ENCODE measurements at regions not wholly inside any gene's neighbourhood (a gene's known extent, or its start where the extent isn't known, plus 50 kb on each side); places are given as distances from the start of the nearest gene placed in this dataset.

DNA sequence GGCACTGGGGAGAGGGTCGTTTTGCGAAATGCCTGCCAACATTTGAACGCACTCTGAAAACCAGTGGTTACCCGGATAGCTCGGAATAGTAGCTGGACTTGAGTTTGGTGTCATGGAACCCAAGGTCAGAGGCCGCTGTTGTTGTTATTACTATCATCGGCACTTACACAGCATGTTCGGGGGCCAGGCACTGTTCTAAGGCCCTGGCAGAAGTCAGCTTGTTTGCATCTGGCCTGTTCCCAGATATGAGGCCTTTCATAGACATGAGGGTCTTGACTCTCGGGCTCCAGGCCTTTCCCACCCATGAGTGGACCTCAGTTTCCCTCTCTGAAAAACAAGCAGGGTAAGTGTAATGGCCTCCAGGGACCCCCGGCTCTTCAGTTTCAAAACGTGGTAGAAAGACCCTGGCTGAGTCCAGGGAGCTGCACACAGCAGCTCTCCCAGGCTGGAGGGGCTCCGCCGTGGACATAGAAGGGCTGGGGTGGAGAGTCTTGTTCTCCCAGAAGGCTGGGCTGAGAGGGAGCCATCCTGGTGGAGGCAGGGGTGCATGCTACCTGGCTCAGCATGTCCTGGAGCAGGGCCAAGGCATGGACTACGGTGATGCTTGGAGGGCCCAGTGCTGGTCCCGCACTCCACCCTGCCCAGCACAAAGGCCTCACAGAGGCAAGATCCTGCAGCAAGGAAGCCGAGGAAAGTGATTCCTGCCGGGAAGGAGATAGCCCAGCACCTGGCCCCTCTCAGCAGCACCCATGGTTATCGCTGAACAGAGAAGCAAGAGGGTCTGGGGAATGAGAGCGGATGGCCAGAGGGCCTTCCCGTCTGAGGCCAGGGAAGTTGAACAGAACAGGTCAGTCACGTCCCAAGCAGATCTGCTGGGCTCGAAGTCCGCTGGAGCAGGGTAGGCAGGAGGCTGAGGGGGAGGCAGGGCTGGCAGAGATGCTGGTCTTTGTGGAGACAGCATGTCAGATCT is 63.5 kb upstream of the C14orf180 start:
- Mint-ChIP-seq H3K4me3 (ENCODE audit: unreplicated experiment) (no peak overlapping the region), H3K36me3 (ENCODE audit: low read depth, unreplicated experiment) (peaks cover 4% of the 10 kb centered on the region), H3K4me1 (ENCODE audit: unreplicated experiment) (no peaks in the 10 kb centered on the region), H3K9me3 (ENCODE audit: unreplicated experiment) (no peaks in the 10 kb centered on the region), H3K27me3 (ENCODE audit: unreplicated experiment) (peaks cover 2% of the 10 kb centered on the region), H3K27ac (ENCODE audit: unreplicated experiment) (no peak overlapping the region)
- DNase-seq (ENCODE audit: low spot score): no peak
- no peak for TF ChIP-seq CTCF (IDR thresholded peaks at IDR 0.05; ENCODE audit: unreplicated experiment)

- peaks cover 4% of the 10 kb centered on the region for H3K36me3 Mint-ChIP-seq (ENCODE audit: low read depth, unreplicated experiment)
- TF ChIP-seq CTCF (IDR thresholded peaks at IDR 0.05; ENCODE audit: unreplicated experiment): no peak
- DNase-seq (ENCODE audit: low spot score): no peak
- H3K4me1 Mint-ChIP-seq (ENCODE audit: unreplicated experiment): no peaks in the 10 kb centered on the region
- no peak overlapping the region for H3K4me3 Mint-ChIP-seq (ENCODE audit: unreplicated experiment)
- H3K27me3 Mint-ChIP-seq (ENCODE audit: unreplicated experiment): peaks cover 7% of the 10 kb centered on the region
- H3K9me3 Mint-ChIP-seq (ENCODE audit: unreplicated experiment): no peaks in the 10 kb centered on the region
- H3K27ac Mint-ChIP-seq (ENCODE audit: unreplicated experiment): no peak overlapping the region
Measured at GRCh38 chr14:104516906-104517305, 62.7 kb upstream of the C14orf180 start.

- no peak overlapping the region for H3K4me3 Mint-ChIP-seq (ENCODE audit: unreplicated experiment)
- peaks cover 4% of the 10 kb centered on the region for H3K36me3 Mint-ChIP-seq (ENCODE audit: low read depth, unreplicated experiment)
- no peak for TF ChIP-seq CTCF (IDR thresholded peaks at IDR 0.05; ENCODE audit: unreplicated experiment)
- no peaks in the 10 kb centered on the region for H3K4me1 Mint-ChIP-seq (ENCODE audit: unreplicated experiment)
- no peaks in the 10 kb centered on the region for H3K9me3 Mint-ChIP-seq (ENCODE audit: unreplicated experiment)
- no peak overlapping the region for H3K27ac Mint-ChIP-seq (ENCODE audit: unreplicated experiment)
- peaks cover 6% of the 10 kb centered on the region for H3K27me3 Mint-ChIP-seq (ENCODE audit: unreplicated experiment)
- DNase-seq (ENCODE audit: low spot score): no peak
Measured at GRCh38 chr14:104517426-104517825, 62.1 kb upstream of the C14orf180 start.

DNA sequence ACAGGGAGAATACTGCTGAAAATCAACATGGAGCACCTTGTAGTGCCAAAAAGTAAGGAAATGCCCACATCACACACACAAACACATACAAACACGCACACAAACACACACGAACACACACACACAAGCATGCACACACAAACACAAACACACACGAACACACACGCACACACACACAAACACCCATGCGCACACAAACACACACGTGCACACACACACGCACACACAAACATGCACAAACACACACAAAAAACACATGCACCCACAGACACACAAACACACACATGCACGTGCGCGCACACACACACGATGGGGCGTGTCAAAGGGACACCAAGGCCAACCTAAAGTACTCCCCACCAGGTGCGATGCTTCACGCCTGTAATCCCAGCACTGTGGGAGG is 61.7 kb upstream of the C14orf180 start:
- H3K27ac Mint-ChIP-seq (ENCODE audit: unreplicated experiment): no peak overlapping the region
- no peaks in the 10 kb centered on the region for H3K4me1 Mint-ChIP-seq (ENCODE audit: unreplicated experiment)
- no peaks in the 10 kb centered on the region for H3K9me3 Mint-ChIP-seq (ENCODE audit: unreplicated experiment)
- DNase-seq (ENCODE audit: low spot score): no peak
- TF ChIP-seq CTCF (IDR thresholded peaks at IDR 0.05; ENCODE audit: unreplicated experiment): no peak
- H3K4me3 Mint-ChIP-seq (ENCODE audit: unreplicated experiment): peak overlapping the region; percentile 44
- peaks cover 4% of the 10 kb centered on the region for H3K36me3 Mint-ChIP-seq (ENCODE audit: low read depth, unreplicated experiment)
- peaks cover 5% of the 10 kb centered on the region for H3K27me3 Mint-ChIP-seq (ENCODE audit: unreplicated experiment)

DNA sequence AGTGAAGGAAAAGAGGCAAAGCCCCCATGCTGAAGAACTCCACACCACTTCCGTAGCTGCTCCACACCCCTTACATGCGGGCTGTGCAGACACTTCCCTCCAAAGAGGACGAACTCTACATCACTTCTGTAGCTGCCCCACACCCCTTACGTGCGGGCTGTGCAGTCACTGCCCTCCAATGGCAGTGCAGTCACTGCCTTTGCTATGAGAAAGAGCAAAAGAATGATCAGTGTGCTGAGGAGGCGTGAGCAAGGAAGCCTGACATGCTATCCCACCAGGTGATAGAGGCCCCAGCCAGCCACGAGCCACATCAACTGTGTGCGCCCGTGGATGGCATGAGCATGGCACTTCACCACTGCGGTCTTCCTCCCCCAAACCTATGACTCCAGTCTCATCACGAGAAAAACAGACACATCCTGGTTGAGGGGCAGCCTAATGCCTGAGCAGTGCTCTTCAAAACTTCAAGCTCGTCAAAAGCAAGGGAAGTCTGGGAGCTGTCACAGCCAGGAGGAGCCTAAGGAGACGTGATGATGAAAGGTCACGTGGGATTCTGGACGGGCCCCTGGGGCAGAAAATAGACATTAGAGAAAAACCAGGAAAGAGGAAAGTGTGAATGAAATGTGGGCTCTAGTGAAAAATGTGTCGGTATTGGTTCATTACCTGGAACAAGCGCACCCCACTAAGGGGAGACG is 60.8 kb upstream of the C14orf180 start:
- no peak for TF ChIP-seq CTCF (IDR thresholded peaks at IDR 0.05; ENCODE audit: unreplicated experiment)
- peaks cover 4% of the 10 kb centered on the region for H3K36me3 Mint-ChIP-seq (ENCODE audit: low read depth, unreplicated experiment)
- DNase-seq (ENCODE audit: low spot score): no peak
- no peaks in the 10 kb centered on the region for H3K4me1 Mint-ChIP-seq (ENCODE audit: unreplicated experiment)
- no peak overlapping the region for H3K4me3 Mint-ChIP-seq (ENCODE audit: unreplicated experiment)
- H3K9me3 Mint-ChIP-seq (ENCODE audit: unreplicated experiment): no peaks in the 10 kb centered on the region
- H3K27me3 Mint-ChIP-seq (ENCODE audit: unreplicated experiment): peaks cover 5% of the 10 kb centered on the region
- H3K27ac Mint-ChIP-seq (ENCODE audit: unreplicated experiment): no peak overlapping the region

All from endothelial cell (in vitro differentiated cells).